ENCODE measurements at regions not wholly inside any gene's neighbourhood (a gene's known extent, or its start where the extent isn't known, plus 50 kb on each side); places are given as distances from the start of the nearest gene placed in this dataset.

DNA sequence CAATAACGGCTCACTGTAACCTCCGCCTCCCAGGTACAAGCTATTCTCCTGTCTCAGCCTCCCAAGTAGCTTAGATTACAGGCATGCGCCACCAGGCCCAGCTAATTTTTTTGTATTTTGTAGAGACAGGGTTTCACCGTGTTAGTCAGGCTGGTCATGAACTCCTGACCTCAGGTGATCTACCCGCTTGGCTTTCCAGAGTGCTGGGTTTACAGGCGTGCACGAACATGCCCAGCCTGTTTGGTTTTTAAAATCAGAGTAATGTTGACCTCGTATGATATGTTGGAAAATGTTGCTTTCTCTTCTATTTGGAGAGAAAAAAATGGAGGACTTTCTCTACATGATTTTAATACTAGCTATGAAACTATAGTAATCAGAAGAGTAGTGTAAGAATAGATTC is 386.2 kb downstream of the PTH2R start:
- TF ChIP-seq, protein P1, sequence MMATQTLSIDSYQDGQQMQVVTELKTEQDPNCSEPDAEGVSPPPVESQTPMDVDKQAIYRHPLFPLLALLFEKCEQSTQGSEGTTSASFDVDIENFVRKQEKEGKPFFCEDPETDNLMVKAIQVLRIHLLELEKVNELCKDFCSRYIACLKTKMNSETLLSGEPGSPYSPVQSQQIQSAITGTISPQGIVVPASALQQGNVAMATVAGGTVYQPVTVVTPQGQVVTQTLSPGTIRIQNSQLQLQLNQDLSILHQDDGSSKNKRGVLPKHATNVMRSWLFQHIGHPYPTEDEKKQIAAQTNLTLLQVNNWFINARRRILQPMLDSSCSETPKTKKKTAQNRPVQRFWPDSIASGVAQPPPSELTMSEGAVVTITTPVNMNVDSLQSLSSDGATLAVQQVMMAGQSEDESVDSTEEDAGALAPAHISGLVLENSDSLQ (IDR thresholded peaks at IDR 0.05) = no peak
- no peak for TF ChIP-seq SUZ12 (IDR thresholded peaks at IDR 0.05)
- no peak for TF ChIP-seq ZNF384 (IDR thresholded peaks at IDR 0.05)
- TF ChIP-seq NFRKB (IDR thresholded peaks at IDR 0.05) = no peak
- no peak for TF ChIP-seq SP1 (IDR thresholded peaks at IDR 0.05)
- TF ChIP-seq ELF4 (IDR thresholded peaks at IDR 0.05) = no peak
- TF ChIP-seq FOXK2 (IDR thresholded peaks at IDR 0.05) = no peak
